GDM1 (cell line): ENCODE measurements at regions not wholly inside any gene's neighbourhood (a gene's known extent, or its start where the extent isn't known, plus 50 kb on each side); places are given as distances from the start of the nearest gene placed in this dataset.

Source experiments
- DNase-seq: peaks from one replicate; lab custom pipeline; 2025; lab: John Stamatoyannopoulos, UW

DNA sequence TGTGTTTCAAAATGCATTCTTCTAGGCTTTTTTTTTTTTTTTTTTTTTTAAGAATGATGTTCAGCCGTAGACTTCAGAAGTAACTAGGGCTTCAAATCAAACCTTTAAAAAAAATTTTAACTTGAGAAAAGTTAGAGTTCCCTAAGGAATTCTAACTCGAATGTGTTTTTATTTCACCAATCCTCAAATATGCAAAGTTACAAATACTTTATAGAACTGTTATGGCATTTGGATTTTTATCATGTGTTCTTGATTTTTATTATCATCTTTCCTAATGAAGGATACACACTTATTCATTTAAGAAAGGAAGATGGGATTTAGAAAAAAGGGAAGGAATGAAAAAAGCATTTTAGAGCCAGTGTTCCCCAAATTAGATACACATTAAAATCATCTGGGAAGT is 200.6 kb upstream of the LDB2 start:
- no peak for DNase-seq

- DNase-seq, result no peak
These were observed 200.0 kb upstream of the LDB2 start for GRCh38 chr4:17098401-17098800.

- no peak for DNase-seq
These were observed 198.9 kb upstream of the LDB2 start for GRCh38 chr4:17097362-17097761.

DNA sequence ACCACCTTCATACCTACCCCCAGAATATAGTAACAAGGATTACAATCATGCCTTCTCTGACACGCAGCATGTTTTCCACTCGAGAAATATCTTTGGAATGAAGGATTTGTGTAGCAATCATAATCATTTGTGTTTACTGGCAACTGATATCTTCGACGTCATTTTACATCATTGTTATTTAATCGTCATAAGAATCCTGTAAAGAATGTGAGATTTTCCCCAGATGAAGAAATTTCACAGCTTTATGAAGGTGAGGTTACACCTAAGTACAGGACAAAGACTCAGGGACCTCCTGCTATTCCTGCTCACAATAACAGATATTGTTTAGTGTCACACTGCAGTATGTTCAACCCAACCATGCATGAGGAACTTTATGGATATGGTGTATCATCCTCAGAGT is 198.2 kb upstream of the LDB2 start:
- no peak for DNase-seq

DNA sequence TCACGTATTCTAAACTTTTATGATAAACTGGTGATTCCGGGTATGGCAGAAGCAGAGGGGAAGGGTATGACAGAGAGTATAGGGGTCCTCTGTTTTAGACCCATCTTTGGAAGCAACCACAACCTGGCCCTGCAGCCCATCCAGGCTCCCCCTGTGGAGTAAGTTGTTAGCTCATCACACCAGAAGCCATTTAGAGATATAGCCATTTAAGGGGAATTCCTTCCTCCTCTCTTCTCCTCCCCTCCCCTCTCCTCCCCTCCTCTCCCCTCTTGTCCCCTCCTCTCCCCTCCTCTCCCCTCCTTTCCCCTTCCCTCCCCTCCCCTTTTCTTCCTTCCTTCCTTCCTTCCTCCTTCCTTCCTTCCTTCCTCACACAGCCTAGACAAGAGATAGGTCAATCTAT is 197.3 kb upstream of the LDB2 start:
- DNase-seq, result no peak

DNA sequence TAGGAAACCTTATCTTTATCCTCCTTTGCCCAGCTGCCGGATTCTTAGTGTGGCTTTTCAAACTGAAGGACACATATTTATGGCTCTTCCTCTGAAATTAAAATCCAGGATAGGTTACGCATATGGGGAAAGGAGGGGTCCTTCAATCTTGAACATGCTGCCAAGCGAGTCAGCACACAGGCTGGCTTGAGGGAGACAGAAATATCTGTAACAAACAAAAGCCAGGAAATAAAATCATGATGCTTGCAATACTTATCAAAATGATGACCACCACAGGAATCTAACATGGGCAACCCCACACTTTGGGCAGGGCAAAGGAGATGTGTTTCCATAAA is 196.4 kb upstream of the LDB2 start:
- no peak for DNase-seq

DNA sequence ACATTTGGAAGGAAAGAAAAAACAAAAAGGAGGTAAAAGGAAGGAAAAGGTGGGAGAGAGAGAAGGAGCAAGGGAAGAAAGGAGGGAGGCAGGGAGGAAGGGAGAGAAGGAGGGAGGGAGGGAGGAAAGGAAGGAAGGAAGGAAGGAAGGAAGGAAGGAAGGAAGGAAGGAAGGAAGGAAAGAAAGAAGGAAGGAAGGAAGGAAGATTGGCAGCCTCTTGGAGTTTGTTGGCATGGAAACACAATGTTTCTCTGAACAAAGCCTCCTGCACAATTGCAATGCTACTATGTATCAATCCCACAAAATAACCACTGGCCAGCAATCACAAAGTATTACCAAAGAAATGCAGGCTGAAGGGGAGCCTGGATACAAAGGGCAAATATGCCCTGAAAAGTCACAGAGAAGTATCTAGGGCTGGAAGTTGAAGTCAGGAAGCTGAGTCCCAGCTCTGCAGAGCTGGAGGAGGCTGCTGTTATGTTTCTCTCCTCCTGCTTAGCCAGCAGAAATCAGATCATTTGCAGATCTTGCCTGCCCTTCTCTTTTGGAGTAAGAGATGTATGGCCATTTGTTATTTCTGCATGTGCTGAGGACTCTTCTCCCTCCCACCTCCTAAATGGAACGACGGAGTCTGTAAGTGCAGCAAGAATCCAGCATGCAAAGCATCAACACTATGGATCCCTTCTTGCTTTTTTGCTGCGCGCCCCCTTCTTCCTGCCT is 195.9 kb upstream of the LDB2 start:
- DNase-seq, result no peak

DNA sequence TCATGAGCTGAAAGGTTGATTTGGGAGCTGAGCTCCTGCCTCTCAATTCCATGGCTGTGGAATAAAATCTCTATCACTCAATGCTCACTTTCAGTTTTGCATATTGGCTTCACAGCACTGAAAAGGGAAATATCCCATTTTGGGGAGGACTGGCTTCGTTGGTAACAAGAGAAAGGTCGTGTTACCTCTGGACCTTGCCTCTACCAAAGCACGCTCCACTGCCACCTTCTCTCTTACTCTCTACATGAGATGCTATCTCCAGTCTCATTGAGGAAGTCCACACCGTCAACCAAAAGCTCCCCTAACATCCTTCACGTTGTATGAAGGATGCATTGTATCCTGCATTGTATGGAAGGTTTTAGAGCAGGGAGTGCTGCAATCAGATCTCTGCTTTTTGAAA is 195.0 kb upstream of the LDB2 start:
- DNase-seq, result no peak

- DNase-seq, result no peak
These were observed 194.4 kb upstream of the LDB2 start for GRCh38 chr4:17092736-17093437.

GRCh38 chr4:17091104-17091503 is 192.7 kb upstream of the LDB2 start:
- no peak for DNase-seq

- no peak for DNase-seq
These were observed 191.6 kb upstream of the LDB2 start for GRCh38 chr4:17090063-17090462.

DNA sequence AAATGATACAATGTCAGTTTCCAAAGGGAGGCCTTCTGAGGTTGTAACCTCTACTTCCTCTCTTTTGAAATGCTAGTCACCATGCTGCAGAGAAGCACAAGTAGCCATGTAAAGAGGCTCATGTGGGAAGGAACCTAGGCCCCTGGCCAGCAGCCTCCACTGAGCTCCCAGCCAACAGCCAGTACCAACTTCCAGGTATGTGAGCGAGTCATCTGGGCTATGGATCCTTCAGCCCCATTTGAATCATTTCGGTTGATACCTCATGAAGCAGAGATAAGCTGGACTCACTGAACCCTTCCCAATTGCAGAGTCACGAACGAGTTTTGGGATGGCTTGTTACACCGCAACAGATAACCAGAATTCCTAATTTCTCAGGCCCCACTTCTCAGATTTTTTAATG is 187.0 kb upstream of the LDB2 start:
- no peak for DNase-seq

GRCh38 chr4:17082186-17082585 is 183.7 kb upstream of the LDB2 start:
- no peak for DNase-seq

DNA sequence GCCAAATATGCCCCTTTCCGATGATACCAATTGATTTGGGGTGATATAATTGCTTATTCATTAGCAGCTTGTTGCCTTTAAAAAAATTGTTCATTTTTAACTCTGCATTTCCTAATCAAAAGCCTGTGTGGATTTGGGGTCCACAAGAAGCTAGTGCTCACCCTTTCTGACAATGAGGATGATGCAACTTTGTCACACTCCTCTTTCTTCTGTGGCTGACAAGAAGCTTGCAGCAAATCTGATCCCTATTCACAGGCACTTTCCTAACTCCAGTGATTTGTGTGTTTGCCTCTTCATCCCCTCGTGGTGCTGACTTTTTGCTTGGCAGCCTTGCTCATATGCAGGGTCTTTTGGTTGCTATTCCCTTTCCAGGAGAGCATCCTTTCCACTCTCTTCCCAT is 182.7 kb upstream of the LDB2 start:
- DNase-seq, result no peak

GRCh38 chr4:17077105-17077504 is 178.7 kb upstream of the LDB2 start:
- DNase-seq, result no peak

GRCh38 chr4:17072483-17072882 is 174.0 kb upstream of the LDB2 start:
- DNase-seq, result no peak

- DNase-seq, result no peak
These were observed 170.4 kb upstream of the LDB2 start for GRCh38 chr4:17068891-17069290.

GRCh38 chr4:17068392-17068791 is 169.9 kb upstream of the LDB2 start:
- no peak for DNase-seq

GRCh38 chr4:17066972-17067371 is 168.5 kb upstream of the LDB2 start:
- no peak for DNase-seq

DNA sequence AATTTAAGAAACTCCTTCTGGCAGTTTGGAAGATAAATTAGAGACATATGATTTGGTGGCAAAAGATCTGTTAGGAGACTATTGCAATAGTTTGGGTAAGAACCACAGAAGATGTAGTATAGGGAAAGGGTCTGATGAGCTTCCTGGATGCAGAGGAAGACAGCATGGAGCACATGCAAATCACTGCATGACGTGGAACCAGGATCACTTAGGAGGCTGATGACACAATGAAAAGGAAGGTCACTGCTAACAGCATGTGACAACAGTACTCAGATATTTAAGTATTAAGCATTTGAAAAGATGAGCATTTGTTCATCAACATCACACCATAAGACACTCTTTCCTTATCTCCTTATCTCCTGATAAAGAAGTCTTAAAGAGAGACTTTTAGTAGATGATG is 167.8 kb upstream of the LDB2 start:
- no peak for DNase-seq

DNA sequence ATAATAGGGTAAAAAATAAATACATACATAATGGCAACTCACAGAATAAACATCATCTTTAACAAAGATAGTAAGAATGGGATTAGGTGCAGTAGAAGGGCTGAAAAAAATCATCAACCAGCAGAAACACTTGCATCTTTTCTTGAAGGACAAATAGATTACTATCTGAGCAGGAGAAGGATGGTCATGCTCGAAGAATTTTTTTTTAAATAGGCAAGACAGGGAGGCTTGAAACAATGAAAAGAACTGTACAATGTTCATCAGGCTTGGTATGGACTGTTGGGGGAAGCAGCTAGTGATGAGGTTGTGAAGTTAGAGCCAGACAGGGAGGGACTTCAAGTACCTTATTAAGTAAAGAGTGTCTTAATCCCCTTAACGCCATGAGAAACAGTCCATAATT is 167.4 kb upstream of the LDB2 start:
- DNase-seq, result no peak

DNA sequence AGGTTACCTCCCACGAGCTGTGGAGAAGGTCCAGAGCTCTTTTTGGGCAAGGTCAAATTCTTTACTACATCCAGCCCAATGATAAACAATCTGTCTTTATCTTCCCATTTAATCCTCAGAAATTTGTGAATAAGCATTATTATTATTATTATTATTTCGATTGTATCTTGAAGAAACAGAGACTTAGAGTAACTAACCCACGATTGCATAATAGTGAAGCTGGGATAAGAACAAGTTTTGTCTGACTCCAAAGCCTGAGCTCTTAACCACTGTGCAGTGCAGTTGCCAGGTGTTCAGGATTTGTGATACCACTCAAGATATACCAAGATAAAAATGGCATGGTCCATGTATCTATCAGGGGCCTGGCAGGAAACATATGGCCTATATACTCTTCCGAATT is 166.5 kb upstream of the LDB2 start:
- DNase-seq, result no peak

DNA sequence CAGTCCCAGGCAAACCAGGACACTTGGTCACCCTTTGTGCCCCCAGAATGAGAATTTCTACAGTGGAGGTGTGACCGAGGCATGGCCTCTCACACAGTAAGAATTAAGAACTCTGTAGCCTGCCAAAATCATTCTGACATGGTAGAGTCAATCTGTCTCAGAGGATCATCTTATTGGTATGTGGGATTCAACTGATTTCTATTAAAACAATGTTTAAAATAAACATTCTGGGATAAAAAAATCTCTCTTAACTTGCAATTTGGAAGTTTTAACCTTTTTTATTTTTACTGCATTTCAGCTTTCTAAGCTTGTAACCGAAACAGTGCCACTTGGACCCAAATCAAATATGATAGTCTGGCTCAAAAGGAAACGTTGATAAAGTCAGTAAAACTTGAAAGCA is 165.4 kb upstream of the LDB2 start:
- no peak for DNase-seq

- no peak for DNase-seq
These were observed 161.8 kb upstream of the LDB2 start for GRCh38 chr4:17060230-17060629.
